Fibroblast of pulmonary artery (primary cell): ENCODE measurements at regions not wholly inside any gene's neighbourhood (a gene's known extent, or its start where the extent isn't known, plus 50 kb on each side); places are given as distances from the start of the nearest gene placed in this dataset.

Source experiments
- DNase-seq: peaks from one replicate; pipeline ENCODE4 v3.0.0-alpha.2; 2010; ENCODE audit warnings: low read depth
- H3K4me3 ChIP-seq: replicated peaks from 2 replicates; pipeline ENCODE4 v1.5.1; 2011; ENCODE audit warnings: low read depth, mild to moderate bottlenecking, control low read depth, low read length, moderate library complexity
- TF ChIP-seq, protein P1 (sequence below): IDR thresholded peaks from 2 replicates; pipeline ENCODE4 v1.5.1; 2011; ENCODE audit warnings: mild to moderate bottlenecking, control low read depth, low read length, inconsistent platforms; ENCODE audit errors: missing control alignments

DNA sequence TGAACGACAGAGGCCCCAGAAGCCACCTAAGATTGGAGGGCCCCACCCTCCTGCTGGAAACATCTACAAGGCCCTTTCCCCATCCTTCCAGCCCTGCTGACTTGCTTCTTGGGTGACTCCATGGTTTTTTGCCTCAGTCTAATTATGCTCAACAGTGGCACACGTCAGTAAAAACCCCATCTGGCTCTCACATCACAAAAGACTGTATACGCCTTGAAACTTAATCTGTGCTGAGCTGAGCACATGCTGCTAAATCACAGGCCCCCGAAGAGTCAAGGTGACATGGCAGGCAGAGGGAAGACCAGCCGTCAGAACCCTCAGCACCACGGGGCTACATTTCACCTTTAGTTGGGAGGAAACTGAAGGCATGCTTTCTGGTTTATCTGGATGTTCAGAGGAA is 323.1 kb downstream of the CDH26 start:
- TF ChIP-seq, protein P1, sequence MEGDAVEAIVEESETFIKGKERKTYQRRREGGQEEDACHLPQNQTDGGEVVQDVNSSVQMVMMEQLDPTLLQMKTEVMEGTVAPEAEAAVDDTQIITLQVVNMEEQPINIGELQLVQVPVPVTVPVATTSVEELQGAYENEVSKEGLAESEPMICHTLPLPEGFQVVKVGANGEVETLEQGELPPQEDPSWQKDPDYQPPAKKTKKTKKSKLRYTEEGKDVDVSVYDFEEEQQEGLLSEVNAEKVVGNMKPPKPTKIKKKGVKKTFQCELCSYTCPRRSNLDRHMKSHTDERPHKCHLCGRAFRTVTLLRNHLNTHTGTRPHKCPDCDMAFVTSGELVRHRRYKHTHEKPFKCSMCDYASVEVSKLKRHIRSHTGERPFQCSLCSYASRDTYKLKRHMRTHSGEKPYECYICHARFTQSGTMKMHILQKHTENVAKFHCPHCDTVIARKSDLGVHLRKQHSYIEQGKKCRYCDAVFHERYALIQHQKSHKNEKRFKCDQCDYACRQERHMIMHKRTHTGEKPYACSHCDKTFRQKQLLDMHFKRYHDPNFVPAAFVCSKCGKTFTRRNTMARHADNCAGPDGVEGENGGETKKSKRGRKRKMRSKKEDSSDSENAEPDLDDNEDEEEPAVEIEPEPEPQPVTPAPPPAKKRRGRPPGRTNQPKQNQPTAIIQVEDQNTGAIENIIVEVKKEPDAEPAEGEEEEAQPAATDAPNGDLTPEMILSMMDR, result no peak
- no peak for DNase-seq
- no peak overlapping the region for H3K4me3 ChIP-seq

DNA sequence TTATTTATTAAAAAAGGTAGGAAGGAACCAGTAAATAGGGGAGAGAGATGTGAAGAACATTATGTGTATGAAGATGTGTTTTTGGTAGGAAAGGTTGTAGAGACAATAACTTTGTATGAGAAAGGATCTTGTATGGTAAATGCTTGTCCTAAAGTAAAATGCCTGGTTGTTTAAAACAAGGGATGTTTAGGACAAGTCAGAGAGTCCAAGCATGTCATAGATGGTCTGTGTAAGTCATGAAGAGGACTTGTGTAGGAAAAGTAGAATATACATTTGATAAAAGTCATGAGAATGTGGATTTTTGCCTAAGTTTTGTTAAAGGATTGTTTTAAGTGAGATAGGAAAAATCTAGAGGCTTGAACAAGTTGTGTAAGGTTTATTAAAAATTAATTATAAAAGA is 325.1 kb downstream of the CDH26 start:
- no peak for DNase-seq
- TF ChIP-seq, protein P1, result no peak
- no peak overlapping the region for H3K4me3 ChIP-seq

DNA sequence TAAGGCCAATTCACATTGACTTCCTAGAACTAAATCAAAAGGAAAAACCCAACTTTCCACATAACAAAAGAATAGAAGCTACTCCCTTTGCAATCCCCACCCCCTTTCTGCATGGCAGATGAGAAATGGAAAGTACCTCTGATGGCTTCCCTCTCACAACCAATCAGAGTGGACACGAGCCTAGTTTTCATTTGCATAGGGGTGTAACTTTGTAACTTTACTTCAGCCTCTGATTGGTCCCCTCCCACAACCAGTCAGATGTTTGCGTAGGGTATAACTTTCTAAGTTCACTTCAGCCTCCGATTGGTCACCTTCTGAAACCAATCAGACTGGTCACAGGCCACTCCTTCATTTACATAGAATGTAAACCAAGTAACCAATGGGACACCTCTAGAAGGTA is 328.5 kb downstream of the CDH26 start:
- no peak for DNase-seq
- TF ChIP-seq, protein P1, result no peak
- no peak overlapping the region for H3K4me3 ChIP-seq

DNA sequence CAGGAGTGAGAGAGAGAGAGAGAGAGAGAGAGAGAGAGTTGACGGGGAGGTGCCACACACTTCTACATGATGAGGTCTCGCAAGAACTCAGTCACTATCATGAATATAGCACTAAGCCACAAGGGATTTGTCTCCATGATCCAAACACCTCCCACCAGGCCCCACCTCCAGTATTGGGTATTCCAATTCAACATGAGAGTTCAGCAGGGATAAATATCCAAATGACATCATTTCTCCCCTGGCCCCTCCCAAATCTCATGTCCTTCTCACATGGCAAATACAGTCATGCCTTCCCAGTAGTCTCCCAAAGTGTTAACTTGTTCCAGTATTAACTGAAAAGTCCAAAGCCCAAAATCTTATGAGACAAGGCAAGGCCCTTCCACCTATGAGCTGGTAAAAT is 330.7 kb downstream of the CDH26 start:
- no peak overlapping the region for H3K4me3 ChIP-seq
- TF ChIP-seq, protein P1, result no peak
- DNase-seq, result no peak

DNA sequence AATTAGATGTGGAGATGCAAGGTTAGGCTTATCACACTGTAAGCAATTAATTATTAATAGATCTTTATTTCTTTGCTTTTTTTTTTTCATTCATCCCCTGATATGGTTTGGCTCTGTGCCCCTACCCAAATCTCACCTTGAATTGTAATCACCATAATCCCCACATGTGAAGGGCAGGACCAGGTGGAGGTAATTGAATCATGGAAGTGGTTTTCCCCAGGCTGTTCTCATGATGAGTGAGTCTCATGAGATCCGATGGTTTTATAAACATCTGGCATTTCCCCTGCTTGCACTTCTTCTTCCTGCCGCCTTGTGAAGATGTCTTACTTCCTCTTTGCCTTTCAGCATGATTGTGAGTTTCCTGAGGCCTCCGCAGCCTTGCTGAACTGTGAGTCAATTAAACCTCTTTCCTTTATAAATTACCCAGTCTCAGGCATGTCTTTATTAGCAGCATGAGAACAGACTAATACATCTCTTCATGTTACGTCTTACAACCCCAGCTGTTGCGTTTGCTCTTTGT is 333.8 kb downstream of the CDH26 start:
- TF ChIP-seq, protein P1, result no peak
- no peak overlapping the region for H3K4me3 ChIP-seq
- DNase-seq, result no peak

DNA sequence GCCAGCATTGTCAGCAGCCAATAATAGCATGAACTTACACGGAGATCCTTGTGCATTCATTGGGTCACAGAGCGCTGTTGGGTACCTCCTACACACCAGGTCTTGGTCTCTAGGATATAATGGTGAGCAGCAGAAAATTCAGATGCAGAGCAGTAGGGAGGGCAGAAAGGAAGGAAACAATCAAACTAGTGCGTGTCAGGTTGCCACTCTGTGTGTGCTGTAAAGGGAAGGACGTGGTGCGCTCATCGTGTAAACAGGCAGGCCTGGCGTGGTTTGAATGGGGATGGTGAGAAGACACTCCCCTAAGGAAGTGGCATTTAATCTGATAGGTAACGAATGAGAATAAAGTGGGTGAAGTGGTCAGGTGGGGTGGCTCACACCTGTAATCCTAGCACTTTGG is 336.4 kb downstream of the CDH26 start:
- DNase-seq, result no peak
- H3K4me3 ChIP-seq, result no peak overlapping the region
- TF ChIP-seq, protein P1, result no peak

DNA sequence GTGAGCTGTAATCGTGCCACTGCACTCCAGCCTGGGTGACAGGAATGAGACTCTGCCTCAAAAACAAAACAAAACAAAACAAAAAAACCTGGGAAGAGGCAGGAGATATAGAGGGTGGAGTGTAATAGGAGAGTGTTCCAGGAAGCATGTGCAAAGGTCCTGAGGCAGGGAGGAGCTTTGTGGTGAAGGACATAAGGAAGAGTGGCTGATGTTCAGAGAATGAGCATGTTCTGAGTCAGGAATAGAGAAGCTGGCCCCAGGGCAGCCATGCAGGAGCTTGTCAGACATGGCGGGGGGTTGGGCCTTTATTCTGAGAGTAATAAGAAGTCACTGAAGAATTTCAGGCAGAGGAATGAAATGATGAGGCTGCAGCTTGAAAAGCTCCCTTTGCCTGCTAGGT is 337.0 kb downstream of the CDH26 start:
- TF ChIP-seq, protein P1, result no peak
- no peak for DNase-seq
- H3K4me3 ChIP-seq, result no peak overlapping the region
